Gastroesophageal sphincter (tissue), 3 donors: ENCODE measurements at regions not wholly inside any gene's neighbourhood (a gene's known extent, or its start where the extent isn't known, plus 50 kb on each side); places are given as distances from the start of the nearest gene placed in this dataset.

Experiments
- EP300 ChIP-seq: sonication (generic); formaldehyde crosslinking; IDR thresholded peaks from one replicate; pipeline ENCODE4 v1.6.1; 2017; ENCODE audit warnings: antibody characterized with exemption, mild to moderate bottlenecking
- POLR2A ChIP-seq, 2 donors: fragments of 450-650 bp; IDR thresholded peaks; one replicate each; pipeline ENCODE4 v1.6.1; 2017; ENCODE audit warnings: antibody characterized with exemption in 2 of 2, mild to moderate bottlenecking in 2 of 2, moderate library complexity in 1 of 2
- POLR2AphosphoS5 ChIP-seq: sonication (generic); formaldehyde crosslinking; IDR thresholded peaks from one replicate; pipeline ENCODE4 v1.6.1; 2017; ENCODE audit warnings: antibody characterized with exemption
- TF ChIP-seq, protein P1 (sequence below), 4 experiments: fragments of 200-600 bp in 2 of 4; fragments of 450-650 bp in 2 of 4; sonication (generic) in 1 of 4; IDR thresholded peaks; one replicate each; pipeline ENCODE4 v1.5.1; 2017 to 2019; ENCODE audit warnings: antibody characterized with exemption in 4 of 4, mild to moderate bottlenecking in 2 of 4, moderate library complexity in 2 of 4

DNA sequence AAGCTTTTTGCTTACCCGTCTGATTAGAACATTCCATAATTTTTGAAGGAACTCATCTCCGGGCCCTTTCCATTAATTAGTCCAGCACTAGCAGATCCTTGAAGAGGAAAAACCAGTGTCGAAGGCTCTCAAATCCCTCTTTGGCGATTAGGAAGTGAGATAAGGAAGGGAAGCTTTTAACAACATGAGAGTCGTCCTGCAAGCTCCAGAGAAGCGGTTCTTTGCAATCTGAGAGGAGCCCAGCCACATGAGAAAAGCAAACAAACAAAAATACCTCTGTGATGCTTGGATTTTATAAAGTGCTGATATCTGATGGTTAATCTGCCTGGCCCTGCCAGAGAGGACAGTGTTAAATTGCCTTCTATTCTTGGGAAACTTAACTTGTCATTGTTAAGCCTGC lies 339.8 kb upstream of the SALL1 start:
- TF ChIP-seq, protein P1, sequence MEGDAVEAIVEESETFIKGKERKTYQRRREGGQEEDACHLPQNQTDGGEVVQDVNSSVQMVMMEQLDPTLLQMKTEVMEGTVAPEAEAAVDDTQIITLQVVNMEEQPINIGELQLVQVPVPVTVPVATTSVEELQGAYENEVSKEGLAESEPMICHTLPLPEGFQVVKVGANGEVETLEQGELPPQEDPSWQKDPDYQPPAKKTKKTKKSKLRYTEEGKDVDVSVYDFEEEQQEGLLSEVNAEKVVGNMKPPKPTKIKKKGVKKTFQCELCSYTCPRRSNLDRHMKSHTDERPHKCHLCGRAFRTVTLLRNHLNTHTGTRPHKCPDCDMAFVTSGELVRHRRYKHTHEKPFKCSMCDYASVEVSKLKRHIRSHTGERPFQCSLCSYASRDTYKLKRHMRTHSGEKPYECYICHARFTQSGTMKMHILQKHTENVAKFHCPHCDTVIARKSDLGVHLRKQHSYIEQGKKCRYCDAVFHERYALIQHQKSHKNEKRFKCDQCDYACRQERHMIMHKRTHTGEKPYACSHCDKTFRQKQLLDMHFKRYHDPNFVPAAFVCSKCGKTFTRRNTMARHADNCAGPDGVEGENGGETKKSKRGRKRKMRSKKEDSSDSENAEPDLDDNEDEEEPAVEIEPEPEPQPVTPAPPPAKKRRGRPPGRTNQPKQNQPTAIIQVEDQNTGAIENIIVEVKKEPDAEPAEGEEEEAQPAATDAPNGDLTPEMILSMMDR (IDR thresholded peaks at IDR 0.05) = no peak
- TF ChIP-seq POLR2AphosphoS5 (no peak), POLR2A (IDR thresholded peaks at IDR 0.05) (no peak), EP300 (no peak)
